Tibial nerve (tissue), 4 donors: ENCODE measurements at regions not wholly inside any gene's neighbourhood (a gene's known extent, or its start where the extent isn't known, plus 50 kb on each side); places are given as distances from the start of the nearest gene placed in this dataset.

Experiments
- DNase-seq, 2 donors: peaks; one replicate each; pipeline ENCODE4 v3.0.0-alpha.2; 2019; ENCODE audit warnings: low spot score in 2 of 2
- H3K27ac ChIP-seq, 4 donors: fragments of 200-600 bp; sonication (generic) in 3 of 4; one replicate each; pipeline ENCODE4 v1.5.1; 2017 to 2019; ENCODE audit warnings: mild to moderate bottlenecking in 1 of 4
- H3K27me3 ChIP-seq, 2 donors: fragments of 200-600 bp; sonication (generic) in 1 of 2; one replicate each; pipeline versions ENCODE4 v1.5.1 to v1.6.0; 2017 to 2019
- H3K36me3 ChIP-seq, 3 donors: fragments of 200-600 bp; sonication (generic); one replicate each; pipeline ENCODE4 v1.5.1; 2018 to 2019
- H3K4me1 ChIP-seq, 4 donors: fragments of 200-600 bp; sonication (generic) in 3 of 4; one replicate each; pipeline ENCODE4 v1.5.1; 2017 to 2019
- H3K4me3 ChIP-seq, 4 donors: fragments of 200-600 bp; sonication (generic) in 3 of 4; one replicate each; pipeline ENCODE4 v1.5.1; 2017 to 2019; ENCODE audit warnings: mild to moderate bottlenecking in 1 of 4, moderate library complexity in 1 of 4
- H3K9me3 ChIP-seq, 4 donors: fragments of 200-600 bp; sonication (generic) in 3 of 4; one replicate each; pipeline ENCODE4 v1.5.1; 2017 to 2019
- EP300 ChIP-seq, 2 donors: sonication (generic); formaldehyde crosslinking; IDR thresholded peaks; one replicate each; pipeline ENCODE4 v1.6.1; 2017; ENCODE audit warnings: antibody characterized with exemption in 2 of 2, mild to moderate bottlenecking in 1 of 2
- POLR2A ChIP-seq, 2 donors: fragments of 450-650 bp; IDR thresholded peaks; one replicate each; pipeline ENCODE4 v1.6.1; 2017; ENCODE audit warnings: antibody characterized with exemption in 2 of 2, mild to moderate bottlenecking in 2 of 2, moderate library complexity in 2 of 2
- WGBS, 2 donors: methylation state at CpG; one replicate each; pipeline ENCODE4 v1.1.5; 2018; 5-methylcytosine and 5-hydroxymethylcytosine counted together
- TF ChIP-seq, protein P1 (sequence below), 5 experiments: fragments of 200-600 bp in 3 of 5; fragments of 450-650 bp in 2 of 5; sonication (generic) in 3 of 5; IDR thresholded peaks; one replicate each; pipeline ENCODE4 v1.5.1; 2016 to 2019; ENCODE audit warnings: antibody characterized with exemption in 5 of 5, mild to moderate bottlenecking in 3 of 5, moderate library complexity in 2 of 5

DNA sequence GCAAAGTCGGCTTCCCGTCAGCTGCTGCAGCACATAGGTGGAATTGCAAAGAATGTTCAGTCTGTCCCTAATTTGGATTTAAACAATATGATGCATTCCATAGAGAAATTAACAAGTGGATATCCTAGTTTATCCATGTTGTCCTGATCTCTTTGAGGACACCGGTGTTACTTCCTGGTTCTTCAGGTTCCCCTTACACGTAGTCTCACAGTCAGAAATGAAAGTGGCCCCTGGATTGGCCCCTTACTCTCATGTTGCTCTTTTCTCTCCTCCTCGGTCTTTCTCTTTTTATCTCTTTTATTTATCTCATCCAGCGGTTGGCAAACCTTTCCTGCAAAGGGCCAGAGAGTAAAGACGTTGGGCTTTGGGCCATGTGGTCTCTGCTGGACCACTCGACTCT, 265.1 kb downstream of the GAS1 start:
- Histone ChIP-seq H3K4me3 (no peak overlapping the region), H3K4me1 (peaks cover 0 to 5% (median 0%) of the 10 kb centered on the region in 4 donors), H3K27ac (no peak overlapping the region), H3K36me3 (no peaks in the 10 kb centered on the region), H3K9me3 (no peaks in the 10 kb centered on the region), H3K27me3 (no peaks in the 10 kb centered on the region)
- WGBS, 2 donors: 76 to 84% methylated on average over 8 of the region's 8 CpGs
- TF ChIP-seq POLR2A (IDR thresholded peaks at IDR 0.05): no peak
- TF ChIP-seq, protein P1, sequence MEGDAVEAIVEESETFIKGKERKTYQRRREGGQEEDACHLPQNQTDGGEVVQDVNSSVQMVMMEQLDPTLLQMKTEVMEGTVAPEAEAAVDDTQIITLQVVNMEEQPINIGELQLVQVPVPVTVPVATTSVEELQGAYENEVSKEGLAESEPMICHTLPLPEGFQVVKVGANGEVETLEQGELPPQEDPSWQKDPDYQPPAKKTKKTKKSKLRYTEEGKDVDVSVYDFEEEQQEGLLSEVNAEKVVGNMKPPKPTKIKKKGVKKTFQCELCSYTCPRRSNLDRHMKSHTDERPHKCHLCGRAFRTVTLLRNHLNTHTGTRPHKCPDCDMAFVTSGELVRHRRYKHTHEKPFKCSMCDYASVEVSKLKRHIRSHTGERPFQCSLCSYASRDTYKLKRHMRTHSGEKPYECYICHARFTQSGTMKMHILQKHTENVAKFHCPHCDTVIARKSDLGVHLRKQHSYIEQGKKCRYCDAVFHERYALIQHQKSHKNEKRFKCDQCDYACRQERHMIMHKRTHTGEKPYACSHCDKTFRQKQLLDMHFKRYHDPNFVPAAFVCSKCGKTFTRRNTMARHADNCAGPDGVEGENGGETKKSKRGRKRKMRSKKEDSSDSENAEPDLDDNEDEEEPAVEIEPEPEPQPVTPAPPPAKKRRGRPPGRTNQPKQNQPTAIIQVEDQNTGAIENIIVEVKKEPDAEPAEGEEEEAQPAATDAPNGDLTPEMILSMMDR (IDR thresholded peaks at IDR 0.05): no peak
- TF ChIP-seq EP300 (IDR thresholded peaks at IDR 0.05): no peak
- no peak for DNase-seq

DNA sequence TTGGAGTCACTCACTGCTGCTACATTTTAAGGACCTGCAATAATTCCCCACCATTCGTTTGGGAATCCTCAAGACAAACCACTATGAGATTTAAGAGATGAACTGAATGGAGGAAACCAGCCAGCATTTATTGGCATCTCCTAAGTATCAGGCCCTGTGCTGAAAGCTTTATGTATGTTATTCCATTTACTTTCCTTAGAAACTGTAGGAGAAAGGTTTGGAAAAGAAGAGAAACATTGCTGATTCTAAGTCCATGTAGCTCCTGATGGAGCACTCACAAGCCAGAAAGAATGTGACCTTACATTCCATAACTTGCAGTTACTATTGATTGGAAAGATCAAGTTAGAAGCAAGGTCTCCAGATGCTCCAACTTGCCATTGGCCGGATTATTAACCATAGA, 267.4 kb downstream of the GAS1 start:
- Histone ChIP-seq H3K9me3 (no peaks in the 10 kb centered on the region), H3K4me3 (no peak overlapping the region), H3K27ac (no peak overlapping the region), H3K27me3 (no peaks in the 10 kb centered on the region), H3K4me1 (peaks cover 0 to 5% (median 0%) of the 10 kb centered on the region in 4 donors), H3K36me3 (no peaks in the 10 kb centered on the region)
- no peak for DNase-seq
- WGBS, 2 donors: 71 to 79% methylated on average over 2 of the region's 2 CpGs
- TF ChIP-seq POLR2A (IDR thresholded peaks at IDR 0.05): no peak
- TF ChIP-seq EP300 (IDR thresholded peaks at IDR 0.05): no peak
- TF ChIP-seq, protein P1 (IDR thresholded peaks at IDR 0.05): no peak

DNA sequence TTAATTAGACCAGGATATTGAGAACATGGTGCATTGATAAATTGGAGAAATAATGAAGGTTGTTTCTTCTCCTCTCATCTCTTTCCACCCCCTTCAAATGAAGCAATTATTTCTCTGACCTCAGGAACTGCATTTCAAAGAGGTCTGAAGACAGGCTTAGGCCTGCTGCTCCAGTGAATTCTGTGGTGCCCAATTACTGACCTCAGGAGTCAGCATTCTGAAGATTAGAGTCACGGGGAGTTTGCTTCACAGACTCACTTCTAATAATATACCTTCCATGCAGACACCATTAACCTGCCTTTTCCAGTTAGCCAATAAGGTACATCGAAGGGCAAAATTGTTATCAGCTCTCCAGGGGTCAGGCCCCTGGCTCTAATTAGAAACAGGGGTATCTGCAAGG, 270.9 kb downstream of the GAS1 start:
- no peak for DNase-seq
- TF ChIP-seq, protein P1 (IDR thresholded peaks at IDR 0.05): no peak
- TF ChIP-seq POLR2A (IDR thresholded peaks at IDR 0.05) (no peak), EP300 (IDR thresholded peaks at IDR 0.05) (no peak)
- H3K27me3 ChIP-seq: no peaks in the 10 kb centered on the region
- peaks cover 0 to 3% (median 0%) of the 10 kb centered on the region in 4 donors for H3K9me3 ChIP-seq
- H3K27ac ChIP-seq: no peak overlapping the region
- WGBS, 2 donors: 68 to 71% methylated on average over 2 of the region's 2 CpGs
- H3K4me3 ChIP-seq: no peak overlapping the region
- no peaks in the 10 kb centered on the region for H3K4me1 ChIP-seq
- H3K36me3 ChIP-seq: no peaks in the 10 kb centered on the region

DNA sequence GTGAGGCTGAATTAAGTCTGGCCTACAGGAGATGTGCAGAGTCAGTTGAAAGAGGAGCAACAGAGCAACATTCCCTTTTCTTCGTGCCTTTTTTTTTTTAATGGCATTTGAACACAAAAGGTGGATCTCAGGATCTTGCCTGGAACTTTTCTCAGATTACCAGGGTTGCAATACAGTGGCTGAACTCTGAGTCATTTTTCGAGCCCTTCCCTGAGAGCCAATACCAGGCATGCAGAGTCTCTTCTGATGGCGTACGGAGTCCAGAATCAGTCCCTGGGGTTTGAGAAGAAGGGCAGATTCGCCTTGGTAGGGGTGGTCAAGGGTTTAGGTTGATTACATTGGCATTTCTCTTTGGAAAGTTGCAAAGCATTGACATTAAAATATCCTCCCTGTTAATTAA, 271.5 kb downstream of the GAS1 start:
- Histone ChIP-seq H3K9me3 (peaks cover 0 to 9% (median 0%) of the 10 kb centered on the region in 4 donors), H3K27ac (no peak overlapping the region), H3K27me3 (no peaks in the 10 kb centered on the region), H3K36me3 (no peaks in the 10 kb centered on the region), H3K4me1 (no peaks in the 10 kb centered on the region), H3K4me3 (no peak overlapping the region)
- TF ChIP-seq, protein P1 (IDR thresholded peaks at IDR 0.05): no peak
- TF ChIP-seq POLR2A (IDR thresholded peaks at IDR 0.05): no peak
- no peak for TF ChIP-seq EP300 (IDR thresholded peaks at IDR 0.05)
- DNase-seq: no peak
- WGBS, 2 donors: 84 to 88% methylated on average over 5 of the region's 5 CpGs

DNA sequence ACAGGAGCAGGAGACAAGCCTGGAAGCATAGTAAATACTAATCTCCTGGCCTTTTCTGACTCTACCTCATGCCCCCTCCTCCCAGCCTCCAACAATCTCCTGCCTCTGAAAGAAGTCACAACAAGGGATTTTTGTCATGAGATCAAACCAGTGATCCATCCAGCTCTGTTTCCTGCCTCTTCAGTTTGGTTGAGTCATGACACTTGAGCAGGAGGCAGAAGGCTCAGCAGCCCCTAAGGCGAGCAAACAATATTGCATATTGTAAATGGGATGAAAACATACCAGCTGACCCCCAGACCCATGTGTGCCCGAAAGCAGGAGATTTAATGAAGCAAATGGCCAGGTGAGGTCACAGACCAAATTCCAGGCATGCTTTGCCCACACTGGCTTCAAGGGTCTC, 272.8 kb downstream of the GAS1 start:
- Histone ChIP-seq H3K27me3 (no peaks in the 10 kb centered on the region), H3K4me1 (peaks cover 0 to 1% (median 0%) of the 10 kb centered on the region in 4 donors), H3K9me3 (peaks cover 0 to 14% (median 0%) of the 10 kb centered on the region in 4 donors), H3K27ac (no peak overlapping the region), H3K36me3 (no peaks in the 10 kb centered on the region), H3K4me3 (no peak overlapping the region)
- TF ChIP-seq POLR2A (IDR thresholded peaks at IDR 0.05) (no peak), EP300 (IDR thresholded peaks at IDR 0.05) (no peak)
- TF ChIP-seq, protein P1 (IDR thresholded peaks at IDR 0.05): no peak
- 50 to 61% methylated on average over 2 of the region's 2 CpGs for WGBS, 2 donors
- DNase-seq: no peak
